ENCODE measurements at regions not wholly inside any gene's neighbourhood (a gene's known extent, or its start where the extent isn't known, plus 50 kb on each side); places are given as distances from the start of the nearest gene placed in this dataset.

DNA sequence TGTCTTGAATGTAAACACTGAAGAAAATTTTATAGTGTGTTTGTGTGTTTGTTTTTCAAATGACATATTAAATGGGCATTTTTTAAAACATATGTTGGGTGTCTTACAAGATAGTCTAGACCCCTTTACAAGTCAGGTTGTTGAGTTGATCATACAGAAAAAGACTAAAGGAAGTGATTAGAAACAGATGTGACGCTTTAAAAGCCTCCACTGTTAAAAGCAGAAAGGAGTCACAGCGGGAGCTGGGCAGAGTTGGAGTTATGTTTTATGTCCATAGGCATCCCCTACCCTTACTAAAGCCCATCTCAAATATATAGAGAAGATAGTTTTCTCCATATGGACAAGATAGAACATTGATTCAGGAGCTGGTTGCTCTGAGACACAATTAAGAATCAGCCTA is 393.9 kb downstream of the PLPP3 start:
- TF ChIP-seq SPI1 (IDR thresholded peaks at IDR 0.05; ENCODE audit: low read depth, low read length): no peak
- no peak for TF ChIP-seq POLR2A (IDR thresholded peaks at IDR 0.05; ENCODE audit: low read depth, low read length)
- no peak for TF ChIP-seq POU2F2 (IDR thresholded peaks at IDR 0.05; ENCODE audit: low read depth, low read length)
- TF ChIP-seq POLR2AphosphoS5 (IDR thresholded peaks at IDR 0.05; ENCODE audit: low read depth, low read length): no peak
- no peak for TF ChIP-seq TAF1 (IDR thresholded peaks at IDR 0.05; ENCODE audit: low read depth, low read length)
- TF ChIP-seq PAX5 (IDR thresholded peaks at IDR 0.05; ENCODE audit: insufficient read depth, low read length, severe bottlenecking): no peak
